ENCODE measurements at regions not wholly inside any gene's neighbourhood (a gene's known extent, or its start where the extent isn't known, plus 50 kb on each side); places are given as distances from the start of the nearest gene placed in this dataset.

DNA sequence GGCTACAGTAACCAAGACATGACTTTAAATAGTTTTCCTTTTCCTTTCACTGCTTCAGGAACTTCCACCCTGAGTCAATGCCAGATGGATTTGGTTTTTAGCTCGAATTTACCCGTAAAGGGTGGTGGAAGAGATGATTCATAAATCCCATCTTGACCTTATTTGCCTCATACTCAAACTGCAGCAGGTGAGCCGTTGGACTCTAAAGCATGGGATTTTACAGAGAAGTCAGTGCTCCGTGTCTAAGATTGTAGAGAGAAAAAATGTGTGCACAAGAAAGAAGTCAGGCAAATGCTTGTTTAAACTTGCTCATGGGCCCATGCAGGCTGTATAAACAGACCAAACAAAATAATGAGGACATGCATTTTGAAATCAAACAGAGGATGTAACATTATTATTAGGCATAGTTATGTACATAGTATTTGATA, 369.7 kb upstream of the TRIB2 start:
- TF ChIP-seq, protein P1, sequence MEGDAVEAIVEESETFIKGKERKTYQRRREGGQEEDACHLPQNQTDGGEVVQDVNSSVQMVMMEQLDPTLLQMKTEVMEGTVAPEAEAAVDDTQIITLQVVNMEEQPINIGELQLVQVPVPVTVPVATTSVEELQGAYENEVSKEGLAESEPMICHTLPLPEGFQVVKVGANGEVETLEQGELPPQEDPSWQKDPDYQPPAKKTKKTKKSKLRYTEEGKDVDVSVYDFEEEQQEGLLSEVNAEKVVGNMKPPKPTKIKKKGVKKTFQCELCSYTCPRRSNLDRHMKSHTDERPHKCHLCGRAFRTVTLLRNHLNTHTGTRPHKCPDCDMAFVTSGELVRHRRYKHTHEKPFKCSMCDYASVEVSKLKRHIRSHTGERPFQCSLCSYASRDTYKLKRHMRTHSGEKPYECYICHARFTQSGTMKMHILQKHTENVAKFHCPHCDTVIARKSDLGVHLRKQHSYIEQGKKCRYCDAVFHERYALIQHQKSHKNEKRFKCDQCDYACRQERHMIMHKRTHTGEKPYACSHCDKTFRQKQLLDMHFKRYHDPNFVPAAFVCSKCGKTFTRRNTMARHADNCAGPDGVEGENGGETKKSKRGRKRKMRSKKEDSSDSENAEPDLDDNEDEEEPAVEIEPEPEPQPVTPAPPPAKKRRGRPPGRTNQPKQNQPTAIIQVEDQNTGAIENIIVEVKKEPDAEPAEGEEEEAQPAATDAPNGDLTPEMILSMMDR (IDR thresholded peaks at IDR 0.05) = no peak
- no peak for TF ChIP-seq POLR2A (IDR thresholded peaks at IDR 0.05)
